ENCODE measurements at regions not wholly inside any gene's neighbourhood (a gene's known extent, or its start where the extent isn't known, plus 50 kb on each side); places are given as distances from the start of the nearest gene placed in this dataset.
A peak's percentile ranks its signal among the peaks of the same experiment; 100 is the strongest.

DNA sequence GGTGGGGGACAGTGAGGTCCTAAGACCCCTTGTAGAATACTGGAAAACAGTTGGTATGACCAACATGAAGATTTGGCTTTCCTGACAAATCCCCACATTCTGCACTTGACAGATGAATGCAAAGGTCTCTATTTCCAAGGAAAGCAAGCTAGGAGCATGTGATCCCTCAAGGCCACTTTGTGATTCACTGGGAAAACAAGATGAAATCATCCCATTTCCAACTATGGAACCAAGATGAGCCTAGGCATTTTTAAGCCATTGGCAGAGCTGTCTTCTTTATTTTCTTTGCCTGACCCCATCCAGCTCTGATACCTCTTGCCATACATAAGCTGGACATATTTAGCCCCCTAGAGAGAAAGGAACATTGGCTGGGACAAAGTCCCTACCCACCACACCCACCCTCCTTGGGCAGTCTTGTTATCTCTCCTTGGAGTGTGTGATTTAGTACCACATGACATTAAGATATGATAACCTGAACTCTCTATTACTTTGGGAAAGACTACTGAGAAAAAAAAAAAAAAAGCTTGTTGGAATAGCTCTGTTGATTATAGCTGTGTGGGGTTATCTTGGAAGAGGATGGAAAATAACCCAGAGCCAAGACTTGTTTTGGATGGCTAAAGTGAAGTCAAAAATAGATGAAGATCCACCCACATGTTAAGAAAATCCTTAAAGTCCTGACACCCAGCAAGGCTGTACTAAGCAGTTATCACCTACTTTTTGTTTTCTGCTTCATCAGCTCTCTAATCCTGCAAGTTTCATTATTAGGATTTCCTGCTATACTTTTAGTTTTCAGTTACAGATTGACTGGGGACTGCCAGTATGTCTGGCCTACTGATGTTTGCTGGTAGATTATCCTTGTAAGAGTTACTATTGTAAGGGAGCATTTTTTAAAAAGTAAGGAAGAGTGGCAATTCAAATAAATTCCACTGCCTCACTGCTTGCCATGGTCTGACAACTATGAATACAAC is 90.1 kb upstream of the PREP start:
- TF ChIP-seq, protein P1, sequence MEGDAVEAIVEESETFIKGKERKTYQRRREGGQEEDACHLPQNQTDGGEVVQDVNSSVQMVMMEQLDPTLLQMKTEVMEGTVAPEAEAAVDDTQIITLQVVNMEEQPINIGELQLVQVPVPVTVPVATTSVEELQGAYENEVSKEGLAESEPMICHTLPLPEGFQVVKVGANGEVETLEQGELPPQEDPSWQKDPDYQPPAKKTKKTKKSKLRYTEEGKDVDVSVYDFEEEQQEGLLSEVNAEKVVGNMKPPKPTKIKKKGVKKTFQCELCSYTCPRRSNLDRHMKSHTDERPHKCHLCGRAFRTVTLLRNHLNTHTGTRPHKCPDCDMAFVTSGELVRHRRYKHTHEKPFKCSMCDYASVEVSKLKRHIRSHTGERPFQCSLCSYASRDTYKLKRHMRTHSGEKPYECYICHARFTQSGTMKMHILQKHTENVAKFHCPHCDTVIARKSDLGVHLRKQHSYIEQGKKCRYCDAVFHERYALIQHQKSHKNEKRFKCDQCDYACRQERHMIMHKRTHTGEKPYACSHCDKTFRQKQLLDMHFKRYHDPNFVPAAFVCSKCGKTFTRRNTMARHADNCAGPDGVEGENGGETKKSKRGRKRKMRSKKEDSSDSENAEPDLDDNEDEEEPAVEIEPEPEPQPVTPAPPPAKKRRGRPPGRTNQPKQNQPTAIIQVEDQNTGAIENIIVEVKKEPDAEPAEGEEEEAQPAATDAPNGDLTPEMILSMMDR (IDR thresholded peaks at IDR 0.05) = no peak
- DNase-seq (ENCODE audit: low spot score) = no peak
- ATAC-seq (ENCODE audit: low FRiP score) = no peak

DNA sequence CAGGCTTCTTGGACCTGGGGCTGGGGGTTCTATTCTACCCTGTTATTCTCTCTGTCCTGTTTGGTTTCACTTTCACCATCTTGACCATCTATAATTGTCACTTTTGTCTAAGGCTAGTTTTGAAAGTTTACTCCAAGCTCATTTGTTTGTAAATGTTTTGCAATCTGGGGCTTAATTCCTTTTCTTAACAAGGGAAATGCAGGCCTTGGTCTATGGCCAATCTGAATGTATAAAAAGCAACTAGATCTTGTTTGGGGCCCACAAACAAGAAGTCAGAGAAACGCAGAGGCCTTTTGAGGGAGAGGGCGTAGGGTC is 86.3 kb upstream of the PREP start:
- TF ChIP-seq, protein P1 (IDR thresholded peaks at IDR 0.05) = no peak
- ATAC-seq (ENCODE audit: low FRiP score) = no peak
- DNase-seq (ENCODE audit: low spot score) = no peak

DNA sequence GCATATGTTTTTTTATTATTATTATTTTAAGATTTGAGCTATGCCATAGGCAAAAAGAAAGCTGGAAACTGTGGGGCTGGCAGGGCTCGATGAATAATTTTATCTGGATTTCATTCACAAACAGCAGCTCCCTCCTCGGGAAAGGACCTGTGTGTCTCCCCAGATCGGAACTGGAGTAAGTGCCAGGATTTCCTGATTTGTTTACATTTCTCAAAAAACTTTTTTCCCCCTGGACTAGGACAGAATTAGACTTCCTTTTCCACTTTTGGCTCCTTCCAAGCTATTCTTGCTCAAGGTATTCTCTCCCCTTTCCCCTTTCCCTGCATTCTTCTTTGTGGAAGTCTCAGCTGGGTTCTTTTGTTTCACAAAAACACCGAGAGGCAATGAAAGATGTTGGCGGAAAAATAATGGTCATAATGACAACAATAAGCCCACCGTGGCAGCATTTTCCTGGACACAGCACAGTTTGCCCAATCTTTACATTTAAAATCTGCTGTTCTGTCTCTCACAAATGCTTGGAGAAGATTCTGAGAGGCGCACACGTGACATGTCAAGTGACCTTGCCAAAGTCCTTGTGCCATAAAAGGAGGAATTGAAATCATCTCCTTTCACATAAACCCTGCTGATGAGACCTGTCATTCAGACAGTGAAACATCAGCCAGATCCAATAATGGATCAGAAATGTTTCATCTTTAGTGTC is 85.8 kb upstream of the PREP start:
- no peak for ATAC-seq (ENCODE audit: low FRiP score)
- DNase-seq (ENCODE audit: low spot score) = no peak
- TF ChIP-seq, protein P1 (IDR thresholded peaks at IDR 0.05) = no peak

DNA sequence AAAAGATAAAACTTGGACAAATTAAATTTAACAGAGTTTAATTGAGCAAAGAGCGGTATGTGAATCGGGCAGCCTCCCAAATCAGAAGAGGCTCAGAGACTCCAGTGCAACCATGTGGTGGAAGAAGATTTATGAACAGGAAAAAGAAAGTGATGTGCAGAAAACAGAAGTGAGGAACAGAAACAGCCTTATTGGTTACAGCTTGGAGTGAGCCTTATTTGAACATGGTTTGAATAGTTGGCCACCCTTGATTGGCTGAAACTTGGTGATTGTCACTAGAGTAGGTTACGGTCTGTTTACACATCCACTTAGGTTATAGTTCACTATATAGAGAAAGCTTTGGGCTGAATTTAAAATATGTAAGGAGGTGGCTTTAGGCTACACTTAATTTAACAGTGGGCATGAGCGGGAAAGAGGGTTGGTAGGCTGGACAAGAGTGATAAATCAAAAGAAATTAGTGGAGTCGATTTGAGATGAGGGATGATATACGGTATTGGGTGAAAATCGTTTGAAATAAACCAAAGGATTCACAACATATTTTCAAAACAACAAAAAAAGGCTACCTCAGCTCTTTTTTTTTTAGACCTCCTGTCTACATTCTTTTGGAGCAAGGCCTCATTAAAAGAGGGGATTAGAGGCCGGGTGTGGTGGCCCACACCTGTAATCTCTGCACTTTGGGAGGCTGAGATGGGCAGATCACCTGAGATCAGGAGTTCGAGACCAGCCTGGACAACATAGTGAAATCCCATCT is 84.3 kb upstream of the PREP start:
- no peak for DNase-seq (ENCODE audit: low spot score)
- TF ChIP-seq, protein P1 (IDR thresholded peaks at IDR 0.05) = no peak
- ATAC-seq (ENCODE audit: low FRiP score) = no peak

DNA sequence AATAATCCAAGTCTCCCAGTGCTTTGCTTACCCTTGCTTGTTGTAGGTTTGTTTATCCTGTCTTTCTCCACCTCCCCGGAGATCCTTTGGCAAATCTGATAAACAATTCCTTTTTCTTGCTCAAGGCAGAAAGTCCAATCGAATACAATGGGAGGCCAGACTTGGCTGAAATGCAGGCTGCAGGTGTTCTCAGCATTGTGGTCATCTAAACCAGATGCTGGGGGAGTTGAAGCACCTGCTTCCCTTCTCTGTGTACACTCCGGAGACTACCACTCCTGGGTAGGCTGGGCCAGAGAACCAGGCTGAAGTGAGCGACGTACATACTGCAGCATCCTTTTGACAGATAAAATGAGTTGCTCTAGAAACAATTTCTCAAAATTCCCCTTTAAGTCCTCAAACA is 82.6 kb upstream of the PREP start:
- ATAC-seq (ENCODE audit: low FRiP score) (no peak), DNase-seq (ENCODE audit: low spot score) (no peak)
- TF ChIP-seq, protein P1 (IDR thresholded peaks at IDR 0.05) = no peak

DNA sequence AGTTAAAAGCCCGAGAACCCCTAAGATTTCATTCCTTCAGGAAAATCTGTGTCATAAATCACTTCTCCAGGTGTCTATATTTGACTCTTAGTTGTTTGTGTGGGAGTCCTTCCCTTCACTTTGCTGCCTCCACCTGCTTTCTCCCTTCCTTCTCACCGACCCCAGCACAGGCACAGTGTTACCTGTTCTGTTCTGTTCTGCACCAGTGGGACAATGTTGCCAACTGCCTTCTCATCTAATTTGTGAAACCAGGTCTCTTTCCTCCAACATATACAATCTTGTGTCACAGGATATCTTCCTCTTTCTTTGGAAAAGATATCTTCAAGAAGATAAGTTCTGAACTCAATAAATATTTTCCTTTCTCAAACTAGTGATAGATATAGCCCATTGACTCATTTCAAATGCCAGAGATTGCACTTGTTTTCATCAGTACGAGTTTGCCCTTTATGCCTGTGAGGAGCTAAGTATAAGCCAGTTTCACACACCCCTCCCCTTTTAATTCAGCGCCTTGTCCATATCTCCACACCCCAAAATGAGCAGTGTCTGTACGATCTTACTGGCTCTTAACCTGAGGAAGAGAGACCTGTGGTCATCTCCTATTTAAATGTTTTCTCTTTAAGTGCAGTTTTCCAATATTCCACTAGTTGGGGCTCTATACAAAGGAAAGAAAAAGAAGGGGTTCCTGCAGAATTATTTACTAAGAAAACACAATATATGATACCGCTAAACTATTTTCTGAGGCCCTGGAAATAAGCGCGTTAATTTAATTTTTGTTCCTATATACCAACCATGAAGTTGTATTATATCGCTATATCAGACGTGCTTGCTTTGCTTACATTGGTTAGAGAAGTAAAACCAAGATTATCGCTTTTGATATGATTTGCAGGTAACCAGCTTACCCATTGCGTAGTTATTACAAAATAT is 81.6 kb upstream of the PREP start:
- ATAC-seq (ENCODE audit: low FRiP score) (no peak), DNase-seq (ENCODE audit: low spot score) (no peak)
- TF ChIP-seq, protein P1 (IDR thresholded peaks at IDR 0.05) = peak in 1 of 3 donors; percentile 22

Measured in omental fat pad (tissue), 3 donors.